BJ (cell line): ENCODE measurements at regions not wholly inside any gene's neighbourhood (a gene's known extent, or its start where the extent isn't known, plus 50 kb on each side); places are given as distances from the start of the nearest gene placed in this dataset.

Source experiments
- CTCF ChIA-PET: fragments of 350-600 bp; formaldehyde crosslinking; extraction: SDS; loops from one replicate; lab custom pipeline; 2021; ENCODE audit warnings: antibody characterized with exemption, inconsistent platforms; lab: Yijun Ruan, JAX
- POLR2A ChIA-PET: fragments of 300-600 bp; sonication (Branson Sonifier 250); formaldehyde crosslinking; extraction: SDS; loops from one replicate; lab custom pipeline; 2021; ENCODE audit warnings: antibody characterized with exemption; lab: Charles Lee
- DNase-seq: peaks from one replicate; pipeline ENCODE4 v3.0.0-alpha.2; 2011; ENCODE audit warnings: low read depth
- H3K27me3 ChIP-seq: 2 replicates; pipeline ENCODE4 v1.6.0; 2011; ENCODE audit warnings: low read length; ENCODE audit not compliant: control insufficient read depth, insufficient read depth
- H3K36me3 ChIP-seq: 2 replicates; pipeline ENCODE4 v1.5.1; 2011; ENCODE audit warnings: low read length; ENCODE audit not compliant: control insufficient read depth, insufficient read depth
- H3K4me3 ChIP-seq: 2 replicates; pipeline ENCODE4 v1.5.1; 2011; ENCODE audit warnings: low read depth, mild to moderate bottlenecking, control low read depth, low read length
- CTCF ChIP-seq: IDR thresholded peaks from 2 replicates; pipeline ENCODE4 v1.5.1; 2011; ENCODE audit warnings: low read depth, mild to moderate bottlenecking, control low read depth, inconsistent platforms, low read length, moderate library complexity; ENCODE audit not compliant: insufficient read depth

- TF ChIP-seq CTCF: no peak
- ChIA-PET POLR2A (no interaction called here), CTCF (interaction anchor here (0.9 to 1.3 kb wide), 2 partner anchors 18 to 29 kb away, joined by 3 to 5 read pairs; no protein-coding TSS in a partner anchor)
- H3K36me3 ChIP-seq: no peaks in the 10 kb centered on the region
- no peaks in the 10 kb centered on the region for H3K27me3 ChIP-seq
- H3K4me3 ChIP-seq: no peak overlapping the region
- DNase-seq: no peak
Observed at GRCh38 chr5:82341325-82341724, 63.2 kb upstream of the RPS23 start.

- POLR2A ChIA-PET: no interaction called here
- H3K36me3 ChIP-seq: no peaks in the 10 kb centered on the region
- no peak for TF ChIP-seq CTCF
- no peak overlapping the region for H3K4me3 ChIP-seq
- CTCF ChIA-PET: no interaction called here
- DNase-seq: no peak
- no peaks in the 10 kb centered on the region for H3K27me3 ChIP-seq
Observed at GRCh38 chr5:82340799-82341198, 62.6 kb upstream of the RPS23 start.

- no peak for DNase-seq
- POLR2A ChIA-PET: no interaction called here
- CTCF ChIA-PET: no interaction called here
- Histone ChIP-seq H3K36me3 (no peaks in the 10 kb centered on the region), H3K4me3 (no peak overlapping the region), H3K27me3 (no peaks in the 10 kb centered on the region)
- no peak for TF ChIP-seq CTCF
Observed at GRCh38 chr5:82339792-82340191, 61.6 kb upstream of the RPS23 start.

- CTCF ChIA-PET: interaction anchor here (1.1 kb wide), 1 partner anchor 20 kb away, joined by 3 read pairs; no protein-coding TSS in a partner anchor
Observed at GRCh38 chr5:82338771-82339373, 60.7 kb upstream of the RPS23 start.

GRCh38 chr5:82336959-82337351 lies 58.8 kb upstream of the RPS23 start:
- H3K27me3 ChIP-seq: no peaks in the 10 kb centered on the region

More at GRCh38 chr5:82338771-82339373, 60.7 kb upstream of the RPS23 start:
- no peaks in the 10 kb centered on the region for H3K27me3 ChIP-seq
- no peak overlapping the region for H3K4me3 ChIP-seq
- no peaks in the 10 kb centered on the region for H3K36me3 ChIP-seq
- POLR2A ChIA-PET: interaction anchor here (0.5 kb wide), 1 partner anchor 898 kb away, joined by 3 read pairs; no protein-coding TSS in a partner anchor
- no peak for DNase-seq
- no peak for TF ChIP-seq CTCF

More at GRCh38 chr5:82336959-82337351, 58.8 kb upstream of the RPS23 start:
- no peak overlapping the region for H3K4me3 ChIP-seq
- CTCF ChIA-PET: interaction anchor here (0.5 to 3.9 kb wide), 6 partner anchors 10 to 1220 kb away, joined by 3 to 30 read pairs (median 4); no protein-coding TSS in a partner anchor
- TF ChIP-seq CTCF: no peak
- POLR2A ChIA-PET: interaction anchor here (0.6 kb wide), 1 partner anchor 901 kb away, joined by 4 read pairs; no protein-coding TSS in a partner anchor
- no peaks in the 10 kb centered on the region for H3K36me3 ChIP-seq
- no peak for DNase-seq
